ENCODE measurements at regions not wholly inside any gene's neighbourhood (a gene's known extent, or its start where the extent isn't known, plus 50 kb on each side); places are given as distances from the start of the nearest gene placed in this dataset.
"Not testable (repeated sequence)": the region's sequence is repeated elsewhere in the genome, so short reads cannot be mapped to it uniquely, and the experiment has no call there.

DNA sequence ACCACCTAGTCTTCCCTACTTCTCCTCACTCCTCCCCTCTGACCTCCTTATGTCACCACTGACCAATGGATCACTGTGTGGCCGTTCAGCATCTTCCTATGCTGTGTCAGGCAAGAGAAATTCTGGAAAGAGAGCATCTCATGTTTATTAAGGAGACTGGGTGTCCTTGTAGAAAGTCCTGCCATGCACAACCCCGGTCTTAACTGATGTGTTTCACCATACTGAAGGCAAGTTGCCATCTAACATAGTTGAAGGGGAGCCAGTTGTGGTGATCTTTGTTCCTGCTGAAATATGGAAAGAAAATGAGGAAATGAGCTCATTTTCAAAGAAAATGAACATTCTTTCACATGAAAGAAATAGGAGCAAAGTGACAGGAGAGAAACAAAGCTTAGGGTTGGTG is 167.3 kb downstream of the ANKRD36B start:
- TF ChIP-seq EZH2 (IDR thresholded peaks at IDR 0.05; ENCODE audit: borderline replicate concordance, low read depth, low read length, severe bottlenecking); CTCF (IDR thresholded peaks at IDR 0.05; ENCODE audit: borderline replicate concordance, extremely low read depth, low read length, poor library complexity, severe bottlenecking): not testable (repeated sequence)
